ENCODE measurements at regions not wholly inside any gene's neighbourhood (a gene's known extent, or its start where the extent isn't known, plus 50 kb on each side); places are given as distances from the start of the nearest gene placed in this dataset.
A peak's percentile ranks its signal among the peaks of the same experiment; 100 is the strongest.

GRCh38 chr6:79764747-79765146 lies 133.6 kb downstream of the SH3BGRL2 start:
- peak; percentile 78 for ATAC-seq

- ATAC-seq, result no peak
Observed at GRCh38 chr6:79763301-79763700, 132.2 kb downstream of the SH3BGRL2 start.

GRCh38 chr6:79762370-79762769 lies 131.2 kb downstream of the SH3BGRL2 start:
- ATAC-seq, result no peak

GRCh38 chr6:79756496-79756895 lies 125.4 kb downstream of the SH3BGRL2 start:
- ATAC-seq, result no peak

- no peak for ATAC-seq
Observed at GRCh38 chr6:79755967-79756366, 124.8 kb downstream of the SH3BGRL2 start.
